Glutamatergic neuron (in vitro differentiated cells): ENCODE measurements at regions not wholly inside any gene's neighbourhood (a gene's known extent, or its start where the extent isn't known, plus 50 kb on each side); places are given as distances from the start of the nearest gene placed in this dataset.

Source experiments
- DNase-seq: peaks from one replicate; pipeline ENCODE4 v3.0.0; 2022
- H3K27ac Mint-ChIP-seq: one replicate; pipeline ENCODE4 v1.8.0; 2020; ENCODE audit warnings: mild to moderate bottlenecking, mixed read lengths, inconsistent platforms; ENCODE audit not compliant: unreplicated experiment
- H3K27me3 Mint-ChIP-seq: one replicate; pipeline ENCODE4 v1.8.0; 2020; ENCODE audit warnings: mild to moderate bottlenecking, moderate library complexity, mixed read lengths, inconsistent platforms; ENCODE audit not compliant: unreplicated experiment
- H3K36me3 Mint-ChIP-seq: one replicate; pipeline ENCODE4 v1.8.0; 2020; ENCODE audit warnings: mild to moderate bottlenecking, mixed read lengths, inconsistent platforms; ENCODE audit not compliant: unreplicated experiment
- H3K4me1 Mint-ChIP-seq: one replicate; pipeline ENCODE4 v1.8.0; 2020; ENCODE audit warnings: mild to moderate bottlenecking, low read depth, mixed read lengths, inconsistent platforms; ENCODE audit not compliant: unreplicated experiment
- H3K4me3 Mint-ChIP-seq: one replicate; pipeline ENCODE4 v1.8.0; 2020; ENCODE audit warnings: mild to moderate bottlenecking, mixed read lengths, inconsistent platforms; ENCODE audit not compliant: unreplicated experiment
- H3K9me3 Mint-ChIP-seq: one replicate; pipeline ENCODE4 v1.8.0; 2020; ENCODE audit warnings: mild to moderate bottlenecking, moderate library complexity, mixed read lengths, inconsistent platforms; ENCODE audit not compliant: unreplicated experiment
- CTCF ChIP-seq: fragments of 200-600 bp; sonication (generic); IDR thresholded peaks from one replicate; pipeline ENCODE4 v1.5.0; 2021; ENCODE audit not compliant: partially characterized antibody, unreplicated experiment

GRCh38 chr1:115893545-115893944 lies 52.6 kb upstream of the NHLH2 start:
- H3K36me3 Mint-ChIP-seq, result no peaks in the 10 kb centered on the region
- no peak overlapping the region for H3K4me3 Mint-ChIP-seq
- H3K27ac Mint-ChIP-seq, result no peak overlapping the region
- no peak for DNase-seq
- H3K27me3 Mint-ChIP-seq, result peaks cover 3% of the 10 kb centered on the region
- no peaks in the 10 kb centered on the region for H3K9me3 Mint-ChIP-seq
- no peak for TF ChIP-seq CTCF
- H3K4me1 Mint-ChIP-seq, result peaks cover 3% of the 10 kb centered on the region

GRCh38 chr1:115898020-115898419 lies 57.1 kb upstream of the NHLH2 start:
- Mint-ChIP-seq H3K27me3 (no peaks in the 10 kb centered on the region), H3K4me1 (peaks cover 1% of the 10 kb centered on the region), H3K4me3 (no peak overlapping the region), H3K9me3 (no peaks in the 10 kb centered on the region), H3K36me3 (no peaks in the 10 kb centered on the region), H3K27ac (no peak overlapping the region)
- no peak for TF ChIP-seq CTCF
- DNase-seq, result no peak

GRCh38 chr1:115900856-115901255 lies 59.9 kb upstream of the NHLH2 start:
- peaks cover 1% of the 10 kb centered on the region for H3K9me3 Mint-ChIP-seq
- peaks cover 5% of the 10 kb centered on the region for H3K36me3 Mint-ChIP-seq
- no peak for DNase-seq
- TF ChIP-seq CTCF, result no peak
- H3K4me1 Mint-ChIP-seq, result peaks cover 1% of the 10 kb centered on the region
- H3K4me3 Mint-ChIP-seq, result no peak overlapping the region
- H3K27ac Mint-ChIP-seq, result no peak overlapping the region
- H3K27me3 Mint-ChIP-seq, result no peaks in the 10 kb centered on the region

- DNase-seq, result no peak
- Mint-ChIP-seq H3K4me3 (no peak overlapping the region), H3K27ac (no peak overlapping the region), H3K9me3 (peaks cover 1% of the 10 kb centered on the region), H3K36me3 (peaks cover 5% of the 10 kb centered on the region), H3K4me1 (peaks cover 31% of the 10 kb centered on the region), H3K27me3 (peaks cover 3% of the 10 kb centered on the region)
- TF ChIP-seq CTCF, result no peak
These were observed 65.7 kb upstream of the NHLH2 start for GRCh38 chr1:115906627-115907026.

GRCh38 chr1:115907092-115907491 lies 66.2 kb upstream of the NHLH2 start:
- peaks cover 5% of the 10 kb centered on the region for H3K36me3 Mint-ChIP-seq
- no peak for DNase-seq
- peaks cover 3% of the 10 kb centered on the region for H3K27me3 Mint-ChIP-seq
- peaks cover 30% of the 10 kb centered on the region for H3K4me1 Mint-ChIP-seq
- H3K27ac Mint-ChIP-seq, result no peak overlapping the region
- H3K9me3 Mint-ChIP-seq, result peaks cover 1% of the 10 kb centered on the region
- no peak overlapping the region for H3K4me3 Mint-ChIP-seq
- TF ChIP-seq CTCF, result no peak
